ENCODE measurements at regions not wholly inside any gene's neighbourhood (a gene's known extent, or its start where the extent isn't known, plus 50 kb on each side); places are given as distances from the start of the nearest gene placed in this dataset.

- no peak overlapping the region for H3K4me3 ChIP-seq (ENCODE audit: low read depth, low read length, poor library complexity, severe bottlenecking)
- ChIA-PET CTCF (no interaction called here), POLR2A (ENCODE audit: low non-redundant PET) (interaction anchor here (0.6 kb wide), 1 partner anchor 25 kb away, joined by 3 read pairs; no protein-coding TSS in a partner anchor)
- H3K27ac ChIP-seq (ENCODE audit: low read depth, low read length, poor library complexity, severe bottlenecking), result no peak overlapping the region
- intact Hi-C loops (cut with micrococcal nuclease; ENCODE audit: unreplicated experiment), result no loop called here
- no TSS peak for BruUV-seq (replicated peaks)
- no peak for DNase-seq (ENCODE audit: low spot score)
- H3K4me1 ChIP-seq (ENCODE audit: insufficient read depth, low read length, poor library complexity, severe bottlenecking), result no peaks in the 10 kb centered on the region
- H3K9me3 ChIP-seq (ENCODE audit: low read depth, low read length, poor library complexity, severe bottlenecking), result no peaks in the 10 kb centered on the region
- H3K27me3 ChIP-seq (replicated peaks; ENCODE audit: insufficient read depth, low read depth, low read length, poor library complexity), result no peaks in the 10 kb centered on the region
- H3K36me3 ChIP-seq (ENCODE audit: insufficient read depth, low read length, poor library complexity, severe bottlenecking), result no peaks in the 10 kb centered on the region
- TF ChIP-seq CTCF (conservative IDR thresholded peaks at IDR 0.05; ENCODE audit: low read depth, low read length) (no peak), EZH2 (IDR thresholded peaks at IDR 0.05; ENCODE audit: borderline replicate concordance, low read depth, low read length, poor library complexity, severe bottlenecking) (no peak)
These were observed 400.0 kb downstream of the ZIC1 start for GRCh38 chr3:147809206-147809605.

- CTCF ChIA-PET, result no interaction called here
- H3K27ac ChIP-seq (ENCODE audit: low read depth, low read length, poor library complexity, severe bottlenecking), result no peak overlapping the region
- BruUV-seq (replicated peaks), result no TSS peak
These were observed 403.2 kb downstream of the ZIC1 start for GRCh38 chr3:147812186-147812911.

GRCh38 chr3:147813256-147813655 is 404.1 kb downstream of the ZIC1 start:
- Histone ChIP-seq H3K27me3 (replicated peaks; ENCODE audit: insufficient read depth, low read depth, low read length, poor library complexity) (no peaks in the 10 kb centered on the region), H3K4me3 (ENCODE audit: low read depth, low read length, poor library complexity, severe bottlenecking) (no peak overlapping the region), H3K4me1 (ENCODE audit: insufficient read depth, low read length, poor library complexity, severe bottlenecking) (no peaks in the 10 kb centered on the region), H3K27ac (ENCODE audit: low read depth, low read length, poor library complexity, severe bottlenecking) (no peak overlapping the region), H3K36me3 (ENCODE audit: insufficient read depth, low read length, poor library complexity, severe bottlenecking) (no peaks in the 10 kb centered on the region), H3K9me3 (ENCODE audit: low read depth, low read length, poor library complexity, severe bottlenecking) (no peaks in the 10 kb centered on the region)
- CTCF ChIA-PET, result no interaction called here
- BruUV-seq (replicated peaks), result no TSS peak
- no peak for TF ChIP-seq CTCF (conservative IDR thresholded peaks at IDR 0.05; ENCODE audit: low read depth, low read length)
- no peak for TF ChIP-seq EZH2 (IDR thresholded peaks at IDR 0.05; ENCODE audit: borderline replicate concordance, low read depth, low read length, poor library complexity, severe bottlenecking)
- POLR2A ChIA-PET (ENCODE audit: low non-redundant PET), result no interaction called here
- DNase-seq (ENCODE audit: low spot score), result no peak
- intact Hi-C loops (cut with micrococcal nuclease; ENCODE audit: unreplicated experiment), result no loop called here

More at GRCh38 chr3:147812186-147812911, 403.2 kb downstream of the ZIC1 start:
- intact Hi-C loops (cut with micrococcal nuclease; ENCODE audit: unreplicated experiment), result no loop called here
- H3K4me1 ChIP-seq (ENCODE audit: insufficient read depth, low read length, poor library complexity, severe bottlenecking), result no peaks in the 10 kb centered on the region
- H3K9me3 ChIP-seq (ENCODE audit: low read depth, low read length, poor library complexity, severe bottlenecking), result no peaks in the 10 kb centered on the region
- DNase-seq (ENCODE audit: low spot score), result no peak
- no peak overlapping the region for H3K4me3 ChIP-seq (ENCODE audit: low read depth, low read length, poor library complexity, severe bottlenecking)
- no peaks in the 10 kb centered on the region for H3K27me3 ChIP-seq (replicated peaks; ENCODE audit: insufficient read depth, low read depth, low read length, poor library complexity)
- H3K36me3 ChIP-seq (ENCODE audit: insufficient read depth, low read length, poor library complexity, severe bottlenecking), result no peaks in the 10 kb centered on the region
- POLR2A ChIA-PET (ENCODE audit: low non-redundant PET), result no interaction called here
- no peak for TF ChIP-seq EZH2 (IDR thresholded peaks at IDR 0.05; ENCODE audit: borderline replicate concordance, low read depth, low read length, poor library complexity, severe bottlenecking)
- TF ChIP-seq CTCF (conservative IDR thresholded peaks at IDR 0.05; ENCODE audit: low read depth, low read length), result no peak

All from A673 (cell line).